ENCODE measurements at regions not wholly inside any gene's neighbourhood (a gene's known extent, or its start where the extent isn't known, plus 50 kb on each side); places are given as distances from the start of the nearest gene placed in this dataset.

- TF ChIP-seq CTCF (IDR thresholded peaks at IDR 0.05) (no peak), POLR2A (IDR thresholded peaks at IDR 0.05) (no peak), POLR2AphosphoS5 (IDR thresholded peaks at IDR 0.05) (no peak), EP300 (IDR thresholded peaks at IDR 0.05) (no peak)
Measured at GRCh38 chr9:107982001-107982400, 492.4 kb upstream of the KLF4 start.
